Skeletal muscle cell (primary cell): ENCODE measurements at regions not wholly inside any gene's neighbourhood (a gene's known extent, or its start where the extent isn't known, plus 50 kb on each side); places are given as distances from the start of the nearest gene placed in this dataset.
"Not testable (repeated sequence)": the region's sequence is repeated elsewhere in the genome, so short reads cannot be mapped to it uniquely, and the experiment has no call there.

Experiments
- DNase-seq: peaks from one replicate; pipeline ENCODE4 v3.0.0-alpha.2; 2010; ENCODE audit warnings: low read depth
- H3K4me3 ChIP-seq: 2 replicates; pipeline ENCODE4 v1.5.1; 2011; ENCODE audit warnings: low read depth, mild to moderate bottlenecking, control low read depth, low read length, moderate library complexity

DNA sequence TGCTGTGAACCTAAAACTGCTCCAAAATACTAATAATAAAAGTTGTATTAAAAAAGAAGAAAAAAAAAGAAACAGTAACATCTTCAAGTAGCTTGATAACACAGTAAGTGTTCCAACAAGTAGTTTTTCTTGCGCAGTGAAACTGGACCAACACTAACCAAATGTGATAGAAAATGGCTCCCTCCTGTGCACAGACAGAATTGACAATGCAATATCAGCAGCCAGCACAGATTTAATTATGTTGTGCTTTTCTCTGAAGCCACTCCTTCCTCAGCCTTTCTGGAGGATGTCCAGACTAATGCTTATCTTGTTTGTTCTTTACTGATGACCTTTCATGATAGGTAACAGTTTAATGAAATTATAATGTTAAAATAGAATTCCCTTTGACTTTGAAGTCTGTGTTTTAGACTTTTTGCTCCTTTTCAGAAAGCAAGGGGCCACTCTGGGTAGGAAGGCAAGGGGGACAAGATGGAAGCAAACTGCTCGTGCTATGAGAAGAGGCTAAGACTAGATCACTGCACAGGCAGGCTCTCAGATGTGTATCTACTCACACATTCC lies 147.1 kb upstream of the RPL34 start:
- no peak for DNase-seq
- H3K4me3 ChIP-seq, result no peak overlapping the region

DNA sequence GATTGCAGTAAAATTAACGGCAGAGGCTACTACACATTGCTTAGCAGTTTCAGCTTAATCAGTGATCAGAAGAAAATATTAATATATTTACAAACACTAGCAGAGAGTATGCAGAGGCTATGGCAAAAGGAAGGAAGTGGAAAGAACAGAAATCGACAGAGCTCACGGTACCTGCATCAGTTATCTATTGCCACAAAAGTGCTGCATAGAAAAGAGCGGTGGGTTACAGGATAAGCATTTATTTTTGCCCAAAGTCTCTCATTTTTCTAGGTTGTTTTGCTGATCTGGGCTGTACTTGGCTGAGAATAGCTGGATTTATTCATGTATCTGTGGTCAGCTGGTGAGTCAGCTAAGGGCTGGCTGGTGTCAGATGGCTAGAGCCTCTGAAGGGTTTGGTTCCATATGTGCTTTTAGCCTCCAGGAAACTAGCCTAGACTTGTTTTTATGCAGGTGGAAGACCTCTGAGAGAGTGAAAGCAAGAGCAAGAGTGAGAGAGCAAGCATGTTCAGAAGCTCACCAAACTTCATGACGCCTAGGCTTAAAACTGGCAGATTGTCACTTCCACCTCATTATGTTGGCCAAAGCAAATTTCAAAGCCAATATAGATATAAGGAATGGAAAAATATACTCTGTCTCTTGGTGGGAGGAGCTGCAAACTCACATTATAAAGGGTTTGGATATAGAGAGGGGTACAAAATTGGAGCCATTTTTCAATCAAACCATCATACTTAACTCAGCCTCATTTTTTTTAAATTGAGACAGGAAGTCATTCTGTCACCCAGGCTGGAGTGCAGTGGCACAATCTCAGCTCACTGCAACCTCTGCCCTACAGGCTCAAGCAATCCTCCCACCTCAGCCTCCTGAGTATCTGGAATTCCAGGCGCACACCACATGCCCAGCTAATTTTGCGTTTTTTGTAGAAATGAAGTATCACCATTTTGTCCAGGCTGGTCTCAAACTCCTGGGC lies 153.2 kb upstream of the RPL34 start:
- no peak overlapping the region for H3K4me3 ChIP-seq
- peak; percentile 65 for DNase-seq

DNA sequence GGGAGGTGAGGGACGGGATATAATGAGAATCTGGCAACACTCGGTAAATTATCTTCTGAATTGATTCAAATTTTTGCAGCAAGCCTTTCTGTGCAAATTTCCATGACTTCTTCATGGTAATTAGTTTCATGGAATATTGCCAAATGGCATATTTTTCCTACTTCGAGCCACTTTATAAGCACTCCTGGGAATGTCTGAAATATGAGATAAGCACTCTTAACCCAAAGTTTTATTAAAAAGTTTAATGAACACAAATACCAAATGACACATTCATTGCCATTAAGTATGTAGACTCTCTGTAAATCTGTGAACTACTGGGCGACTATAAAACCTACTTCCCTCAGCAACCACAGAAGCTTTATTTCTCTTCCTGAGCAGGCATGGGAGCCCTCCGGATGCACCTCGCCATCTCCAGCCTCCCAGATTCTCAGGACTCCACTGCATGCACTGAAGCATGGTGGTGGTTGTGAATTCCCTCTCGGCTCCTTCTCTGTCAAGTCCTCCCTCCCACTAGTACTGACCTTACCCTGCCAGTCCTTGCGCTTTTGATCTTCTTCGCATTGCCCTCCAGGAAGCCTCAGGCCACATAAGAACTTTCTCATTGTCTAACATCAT lies 154.4 kb upstream of the RPL34 start:
- DNase-seq, result no peak
- no peak overlapping the region for H3K4me3 ChIP-seq

DNA sequence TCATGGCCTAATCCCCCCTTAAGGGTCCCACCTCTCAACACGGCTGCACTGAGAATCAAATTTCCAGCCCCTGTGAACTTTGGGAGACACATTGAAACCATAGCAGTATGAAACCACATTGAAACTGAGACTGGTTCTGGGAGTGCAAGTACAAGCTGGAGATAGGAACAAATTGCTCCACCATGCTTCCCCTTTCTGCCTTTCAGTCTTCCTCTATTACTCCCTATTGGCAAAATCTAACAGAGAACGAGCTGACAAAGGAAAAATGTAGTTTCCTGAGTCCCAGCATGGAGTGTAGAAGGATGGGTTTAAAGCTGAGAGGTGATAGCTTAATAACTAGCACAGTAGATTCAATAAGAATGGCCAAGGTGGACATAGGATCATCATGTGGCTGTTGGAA lies 161.7 kb upstream of the RPL34 start:
- no peak overlapping the region for H3K4me3 ChIP-seq
- DNase-seq, result no peak

DNA sequence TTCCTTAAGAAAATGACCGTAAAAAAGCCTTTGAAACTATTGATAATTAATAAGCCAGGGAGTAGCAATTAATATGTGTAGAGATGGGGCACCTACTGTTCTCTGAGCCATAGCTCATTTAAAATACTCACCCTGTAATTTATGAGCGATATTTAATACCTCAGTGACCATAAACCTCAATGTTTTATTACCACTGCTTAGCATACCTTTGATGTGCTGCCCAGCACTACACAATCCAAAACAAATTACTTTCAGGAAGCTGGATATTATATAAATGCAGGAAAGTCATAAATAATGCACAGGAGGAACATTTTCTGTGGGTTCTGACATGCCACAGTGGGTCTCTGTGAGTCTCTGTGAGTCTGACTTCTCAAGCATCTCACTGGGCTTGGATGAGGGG lies 166.1 kb upstream of the RPL34 start:
- no peak overlapping the region for H3K4me3 ChIP-seq
- DNase-seq, result no peak

DNA sequence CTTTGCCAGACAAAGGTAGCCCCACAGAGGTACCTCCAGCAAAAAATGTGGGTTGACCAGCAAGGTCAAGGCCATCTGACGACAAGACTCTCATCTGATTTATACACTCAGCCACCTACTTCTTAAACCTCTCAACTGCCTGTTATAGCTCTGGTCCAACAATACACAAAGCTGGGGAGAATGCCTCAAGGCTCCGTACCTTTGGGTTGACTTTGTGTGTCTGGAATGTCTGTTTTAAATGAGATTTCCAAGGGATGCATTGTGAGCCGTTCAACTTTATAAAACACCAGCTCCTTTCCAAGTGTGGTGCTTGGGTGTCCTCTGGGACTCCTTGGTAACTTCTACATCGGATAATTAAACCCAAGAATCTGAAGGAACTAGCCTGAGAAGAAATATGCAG lies 167.0 kb upstream of the RPL34 start:
- H3K4me3 ChIP-seq, result no peak overlapping the region
- DNase-seq, result no peak

DNA sequence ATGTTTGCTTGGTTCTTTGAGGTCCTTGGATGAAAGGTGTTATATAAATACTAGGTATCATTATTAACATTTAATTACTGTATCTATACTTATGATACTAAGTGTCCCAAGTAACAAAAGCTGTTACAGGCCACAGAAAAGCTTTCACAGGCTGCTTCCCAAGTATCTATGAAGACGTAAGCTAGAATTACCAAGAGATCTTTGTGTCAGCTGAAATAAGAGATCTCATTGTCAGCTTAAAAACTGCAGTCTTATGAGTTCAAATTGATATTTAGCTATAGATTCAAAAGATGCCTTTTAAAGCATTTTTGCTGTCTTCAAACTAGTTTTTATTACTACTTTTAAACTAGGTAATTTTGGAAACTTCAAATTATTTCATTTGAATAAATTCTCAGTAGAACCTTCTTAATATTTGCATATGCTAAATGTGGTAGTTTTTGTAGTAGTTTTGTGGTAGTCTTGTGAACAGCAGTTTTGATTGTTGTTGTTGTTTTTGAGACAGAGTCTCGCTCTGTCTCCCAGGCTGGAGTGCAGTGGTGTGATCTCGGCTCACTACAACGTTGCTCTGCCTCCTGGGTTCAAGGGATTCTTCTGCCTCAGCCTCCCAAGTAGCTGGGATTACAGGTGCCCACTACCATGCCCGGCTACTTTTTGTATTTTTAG lies 170.0 kb upstream of the RPL34 start:
- no peak overlapping the region for H3K4me3 ChIP-seq

DNA sequence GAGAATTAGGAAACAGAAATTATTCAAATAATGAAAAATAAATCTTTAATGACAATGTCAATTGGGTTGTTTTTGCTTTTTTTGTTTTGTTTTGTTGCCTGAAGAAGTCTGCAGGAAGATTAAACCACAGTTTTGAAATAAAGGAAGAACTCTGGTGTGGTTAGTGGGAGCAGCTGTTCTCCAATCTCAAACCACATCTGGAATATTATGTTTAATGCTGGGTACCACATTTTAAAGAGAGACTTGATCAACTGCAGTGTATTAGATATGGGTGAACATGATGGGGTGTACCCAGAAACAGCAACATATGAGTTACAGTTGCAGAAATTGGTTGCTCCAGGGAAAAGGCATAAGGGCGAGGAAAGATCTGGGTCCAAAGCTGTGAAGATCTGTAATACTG lies 171.2 kb upstream of the RPL34 start:
- no peak for DNase-seq
- H3K4me3 ChIP-seq, result no peak overlapping the region

More for the DNA sequence above, 170.0 kb upstream of the RPL34 start:
- no peak for DNase-seq

DNA sequence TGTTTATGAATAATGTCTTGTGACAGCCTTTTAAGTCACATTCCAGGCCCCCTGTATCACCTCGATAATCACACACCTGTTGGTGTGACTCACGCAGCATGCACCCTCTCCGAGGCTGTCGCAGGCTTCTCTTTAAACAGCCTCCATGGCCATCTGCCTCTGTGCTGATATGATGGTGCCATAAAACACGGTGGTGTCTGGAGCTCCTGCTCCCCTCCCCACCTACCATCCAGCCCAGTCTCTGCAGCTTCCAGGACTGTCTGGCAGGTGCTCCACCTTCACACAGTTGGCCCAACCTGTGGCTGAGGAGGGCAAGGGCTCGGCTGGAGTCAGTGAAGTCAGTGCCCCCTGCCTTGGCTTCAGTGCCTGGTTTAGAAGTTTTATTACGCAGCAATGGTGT lies 173.8 kb upstream of the RPL34 start:
- DNase-seq, result no peak

DNA sequence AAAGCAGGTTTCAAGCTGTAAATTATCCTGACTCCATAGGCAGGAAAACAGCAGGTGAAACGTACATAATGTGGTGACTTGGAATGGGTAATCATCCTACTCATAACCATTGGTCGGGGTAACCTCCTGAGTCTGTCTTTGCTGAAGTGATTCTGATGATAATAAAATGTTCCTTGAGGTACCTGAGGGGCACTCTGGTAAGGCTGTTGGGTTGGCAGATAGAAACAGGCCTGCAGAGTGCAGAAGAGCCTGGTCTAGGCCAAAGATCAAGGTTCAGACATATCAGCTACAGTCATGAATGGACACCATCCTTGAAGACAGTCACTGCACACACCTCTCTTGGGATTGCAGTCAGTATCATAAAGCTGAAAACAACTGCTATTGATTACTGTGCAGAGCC lies 174.7 kb upstream of the RPL34 start:
- H3K4me3 ChIP-seq, result no peak overlapping the region
- no peak for DNase-seq

More for the DNA sequence above, 173.8 kb upstream of the RPL34 start:
- H3K4me3 ChIP-seq, result no peak overlapping the region

DNA sequence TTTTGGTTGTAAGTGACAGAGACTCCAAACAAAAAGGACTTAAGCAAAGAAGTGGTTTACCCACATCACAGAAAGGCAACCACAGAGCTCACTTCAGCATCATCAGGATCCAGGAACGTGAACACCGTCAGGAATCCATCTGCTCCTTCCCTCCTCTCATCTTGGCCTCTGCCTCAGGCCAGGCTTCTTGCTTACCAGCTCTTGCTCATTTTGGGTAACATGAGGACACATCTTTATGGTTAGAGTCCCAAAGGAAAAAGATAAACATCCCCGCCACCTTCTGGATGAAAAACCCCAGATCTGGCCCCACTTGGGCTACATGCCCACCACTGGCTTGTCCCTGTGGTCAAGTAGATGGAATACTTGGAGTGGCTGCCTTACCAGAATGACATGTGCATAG lies 176.8 kb upstream of the RPL34 start:
- DNase-seq, result no peak
- H3K4me3 ChIP-seq, result no peak overlapping the region

DNA sequence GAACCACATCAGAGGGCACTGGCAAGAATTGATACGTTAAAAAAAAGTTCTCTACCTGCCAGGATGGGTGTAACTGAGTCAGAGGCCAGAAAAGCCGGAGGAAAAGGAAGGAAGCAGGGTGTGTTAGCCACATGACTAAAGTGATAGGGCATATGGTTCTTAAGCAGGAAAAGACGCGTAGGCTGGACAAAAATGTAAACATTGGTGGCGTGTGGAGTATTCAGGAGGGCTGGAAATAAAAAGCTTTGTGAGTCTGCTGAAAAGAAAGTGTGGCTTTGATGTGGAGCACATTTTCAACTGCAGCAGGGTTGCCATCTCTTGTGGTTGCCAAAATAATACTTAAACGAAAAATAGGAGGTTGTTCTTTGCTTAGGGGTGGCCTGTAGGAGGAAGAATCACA lies 186.5 kb upstream of the RPL34 start:
- no peak overlapping the region for H3K4me3 ChIP-seq
- DNase-seq, result no peak

DNA sequence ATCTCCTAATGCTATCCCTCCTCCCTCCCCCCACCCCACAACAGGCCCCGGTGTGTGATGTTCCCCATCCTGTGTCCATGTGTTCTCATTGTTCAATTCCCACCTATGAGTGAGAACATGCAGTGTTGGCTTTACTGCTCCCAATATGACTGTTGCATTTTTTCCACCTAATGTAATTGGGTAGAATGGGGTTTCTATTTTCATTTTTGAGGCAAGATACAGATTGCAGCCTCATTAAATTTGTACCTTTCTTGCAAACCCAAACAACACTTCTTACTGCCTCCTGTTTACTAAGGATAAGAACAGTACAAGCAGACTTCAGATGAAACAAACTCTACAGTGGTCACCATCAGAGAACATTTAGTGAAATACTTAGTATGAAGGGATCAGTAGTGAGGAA lies 187.0 kb upstream of the RPL34 start:
- not testable (repeated sequence) for H3K4me3 ChIP-seq

DNA sequence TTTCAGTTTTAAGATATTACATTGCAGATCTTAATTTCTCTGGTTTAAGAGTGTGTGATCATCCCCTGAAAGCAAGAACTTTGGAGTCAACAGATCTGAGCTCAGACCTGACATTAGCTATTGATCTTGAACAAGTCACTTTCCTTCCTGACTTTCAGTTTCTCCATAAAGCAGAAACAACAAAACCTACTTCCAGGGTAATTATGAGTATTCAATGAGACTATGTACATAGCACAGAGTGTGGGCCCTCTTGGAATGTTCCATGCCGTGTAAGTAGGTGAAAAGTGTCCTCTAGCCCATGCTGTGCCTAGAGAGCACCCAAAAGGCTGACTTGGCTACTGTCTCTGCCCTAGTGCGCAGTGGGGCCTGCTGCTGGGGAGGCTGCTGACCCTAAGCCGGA lies 188.0 kb upstream of the RPL34 start:
- H3K4me3 ChIP-seq, result no peak overlapping the region
- no peak for DNase-seq

More for the DNA sequence above, 187.0 kb upstream of the RPL34 start:
- DNase-seq, result not testable (repeated sequence)

DNA sequence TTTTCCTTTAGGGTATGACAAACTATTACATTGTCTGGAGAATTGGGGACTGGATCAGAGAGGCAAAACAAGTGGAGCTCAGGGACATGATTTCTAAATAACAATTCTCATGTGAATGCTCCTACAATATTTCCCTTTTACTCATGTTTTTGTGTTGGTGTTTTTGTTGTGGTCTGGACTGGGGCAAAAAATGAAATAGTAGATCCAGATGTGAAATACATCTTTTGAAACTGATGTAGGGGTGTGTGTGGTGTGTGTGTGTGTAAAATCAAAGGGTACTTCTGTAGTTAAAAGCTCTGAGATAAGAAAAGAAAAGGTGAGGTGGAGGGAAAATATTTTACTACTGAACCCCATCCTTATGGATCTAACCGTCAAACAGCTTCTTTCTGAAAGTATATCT lies 188.4 kb upstream of the RPL34 start:
- H3K4me3 ChIP-seq, result no peak overlapping the region
- DNase-seq, result no peak

DNA sequence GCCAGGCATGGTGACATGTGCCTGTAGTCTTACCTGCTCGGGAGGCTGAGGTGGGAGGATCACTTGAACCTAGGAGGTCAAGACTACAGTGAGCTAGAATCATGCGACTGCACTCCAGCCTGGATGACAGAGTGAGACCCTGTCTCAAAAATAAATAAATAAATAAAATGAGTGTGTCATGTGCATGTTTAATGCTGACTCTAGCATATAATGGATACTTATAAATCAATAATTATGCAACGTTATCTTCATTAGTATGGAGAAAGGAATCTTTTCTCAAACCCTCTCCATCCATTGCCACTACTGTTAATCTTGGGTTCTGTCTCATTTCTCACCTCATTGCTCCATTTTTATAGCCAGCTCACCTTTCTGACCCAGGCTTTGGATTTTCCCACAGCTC lies 189.5 kb upstream of the RPL34 start:
- DNase-seq, result no peak
- H3K4me3 ChIP-seq, result no peak overlapping the region

DNA sequence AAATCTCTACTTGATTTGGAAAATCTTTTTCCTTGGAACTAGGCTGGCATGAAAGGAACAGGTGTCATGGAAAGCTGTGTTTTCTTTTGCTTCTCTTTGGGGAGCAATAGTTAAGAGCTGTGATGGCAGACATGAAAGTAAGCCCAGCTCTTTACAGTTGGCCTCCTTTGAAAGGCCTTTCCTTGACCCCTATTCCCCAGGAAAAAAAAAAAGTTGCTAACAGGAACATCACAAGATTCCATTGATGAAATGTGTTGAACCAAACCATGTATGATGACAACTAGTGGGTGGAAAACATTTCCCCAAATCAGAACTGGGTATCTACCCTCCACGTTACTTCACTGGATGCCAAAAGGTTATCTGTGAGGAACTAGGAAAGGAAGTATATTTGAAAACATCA lies 190.7 kb upstream of the RPL34 start:
- no peak for DNase-seq
- no peak overlapping the region for H3K4me3 ChIP-seq

DNA sequence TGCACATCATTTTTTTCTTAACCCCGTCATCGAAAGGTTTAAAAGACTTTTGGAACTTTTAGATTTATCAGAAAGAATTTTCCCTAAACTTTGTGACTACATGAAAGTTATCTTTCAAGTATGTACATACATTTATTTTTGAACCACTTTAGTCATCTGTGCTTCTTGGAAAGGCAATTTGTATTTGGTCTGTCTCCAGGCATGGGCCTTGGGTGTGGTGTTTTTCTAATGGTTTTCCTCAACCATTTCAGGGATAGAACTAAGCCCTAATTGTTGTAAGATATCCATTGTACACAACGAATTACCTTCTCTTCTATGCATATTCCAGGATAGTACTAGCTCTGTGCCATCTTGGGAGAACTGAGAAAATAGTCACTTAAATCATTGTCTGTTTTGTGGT lies 191.5 kb upstream of the RPL34 start:
- no peak for DNase-seq
- no peak overlapping the region for H3K4me3 ChIP-seq

DNA sequence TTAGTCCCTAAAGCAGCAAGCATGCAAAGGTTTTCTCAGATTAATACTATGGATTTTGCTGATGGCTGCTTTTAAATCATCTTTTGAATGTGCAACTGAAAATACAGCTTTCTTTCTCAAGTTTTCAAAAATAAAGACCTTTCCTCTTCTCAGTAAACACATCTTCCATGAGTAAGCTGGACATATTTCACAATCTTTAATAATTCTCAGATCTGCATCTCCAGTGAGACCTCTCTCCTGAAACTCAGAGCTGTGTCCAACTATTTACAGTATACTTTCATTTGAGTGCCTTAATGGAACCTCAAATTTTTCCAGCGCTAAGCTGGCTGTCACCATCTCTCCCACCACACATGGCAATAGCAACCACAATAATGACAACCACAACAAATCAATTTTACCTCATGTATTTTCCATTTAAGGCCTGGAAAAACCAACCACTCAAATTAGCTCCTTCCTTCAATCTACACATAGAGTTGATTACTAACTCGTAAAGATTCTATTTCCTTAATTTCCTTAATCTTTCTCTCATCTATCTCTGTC lies 192.4 kb upstream of the RPL34 start:
- no peak overlapping the region for H3K4me3 ChIP-seq
- no peak for DNase-seq

DNA sequence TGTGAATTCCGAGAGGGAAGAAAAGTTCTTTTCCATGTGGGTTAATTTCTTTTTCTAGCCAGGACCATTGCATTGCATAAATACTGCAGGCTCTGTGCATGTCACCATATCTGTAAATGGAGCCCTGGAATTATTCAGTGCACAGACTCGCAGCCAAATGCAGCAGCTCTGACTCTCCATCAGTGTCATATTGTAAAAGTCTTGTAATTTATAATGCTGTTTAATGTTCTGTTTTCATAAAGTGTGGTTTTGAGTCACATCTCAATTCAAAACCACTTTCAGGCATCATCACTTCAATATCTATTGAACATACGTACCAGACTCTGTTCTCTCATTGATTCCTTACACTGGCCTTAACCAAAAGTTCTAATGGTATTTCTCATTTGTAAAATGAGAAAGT lies 193.9 kb upstream of the RPL34 start:
- no peak overlapping the region for H3K4me3 ChIP-seq
- peak; percentile 27 for DNase-seq
